ENCODE measurements at regions not wholly inside any gene's neighbourhood (a gene's known extent, or its start where the extent isn't known, plus 50 kb on each side); places are given as distances from the start of the nearest gene placed in this dataset.

GRCh38 chr6:16841241-16841640 is 80.0 kb upstream of the ATXN1 start:
- BruUV-seq (replicated peaks): no TSS peak
- in situ Hi-C loops (cut with MboI) (no loop called here), intact Hi-C loops (cut with micrococcal nuclease) (no loop called here)
- ATAC-seq: no peak
- no peak overlapping the region for H3K4me2 ChIP-seq (ENCODE audit: insufficient read depth, low read length)
- no peaks in the 10 kb centered on the region for H4K20me1 ChIP-seq (replicated peaks; ENCODE audit: control insufficient read depth, insufficient read depth, low read length)
- H3K27me3 ChIP-seq (ENCODE audit: control insufficient read depth in 2 of 2, insufficient read depth in 2 of 2, low read length in 2 of 2): peaks cover 14 to 27% of the 10 kb centered on the region in 2 experiments
- no peak for FAIRE-seq
- H3K9me3 ChIP-seq (replicated peaks; ENCODE audit: control insufficient read depth, insufficient read depth, low read depth, low read length): no peaks in the 10 kb centered on the region
- no peaks in the 10 kb centered on the region for H3K9me1 ChIP-seq (ENCODE audit: control insufficient read depth, insufficient read depth, low read length)
- WGBS (ENCODE audit: insufficient coverage, low coverage, missing lambda C conversion rate): 1% methylated on average over 7 of the region's 7 CpGs
- no peak overlapping the region for H3K4me3 ChIP-seq
- no peaks in the 10 kb centered on the region for H3K4me1 ChIP-seq (replicated peaks in 1 of 2; ENCODE audit: control insufficient read depth in 2 of 2, insufficient read depth in 2 of 2, low read length in 2 of 2)
- DNase-seq (ENCODE audit: extremely low read depth in 1 of 4, low spot score in 3 of 4): no peak
- ChIA-PET CTCF (ENCODE audit: low intra/inter-chr PET ratio) (no interaction called here), POLR2A (no interaction called here)
- H3K36me3 ChIP-seq (ENCODE audit: control insufficient read depth, insufficient read depth, low read length): no peaks in the 10 kb centered on the region
- H3K9ac ChIP-seq (ENCODE audit: insufficient read depth in 1 of 2, low read depth in 2 of 2, low read length in 2 of 2): no peak overlapping the region
- no peak overlapping the region for H3K27ac ChIP-seq (ENCODE audit: extremely low read depth, low read depth, low read length)
- H3K79me2 ChIP-seq (ENCODE audit: control insufficient read depth, insufficient read depth, low read length): no peaks in the 10 kb centered on the region
- H2AFZ ChIP-seq (ENCODE audit: low read depth, low read length): no peak overlapping the region
- TF ChIP-seq, protein P1, sequence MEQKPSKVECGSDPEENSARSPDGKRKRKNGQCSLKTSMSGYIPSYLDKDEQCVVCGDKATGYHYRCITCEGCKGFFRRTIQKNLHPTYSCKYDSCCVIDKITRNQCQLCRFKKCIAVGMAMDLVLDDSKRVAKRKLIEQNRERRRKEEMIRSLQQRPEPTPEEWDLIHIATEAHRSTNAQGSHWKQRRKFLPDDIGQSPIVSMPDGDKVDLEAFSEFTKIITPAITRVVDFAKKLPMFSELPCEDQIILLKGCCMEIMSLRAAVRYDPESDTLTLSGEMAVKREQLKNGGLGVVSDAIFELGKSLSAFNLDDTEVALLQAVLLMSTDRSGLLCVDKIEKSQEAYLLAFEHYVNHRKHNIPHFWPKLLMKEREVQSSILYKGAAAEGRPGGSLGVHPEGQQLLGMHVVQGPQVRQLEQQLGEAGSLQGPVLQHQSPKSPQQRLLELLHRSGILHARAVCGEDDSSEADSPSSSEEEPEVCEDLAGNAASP (IDR thresholded peaks at IDR 0.05): no peak
- TF ChIP-seq, protein P2, sequence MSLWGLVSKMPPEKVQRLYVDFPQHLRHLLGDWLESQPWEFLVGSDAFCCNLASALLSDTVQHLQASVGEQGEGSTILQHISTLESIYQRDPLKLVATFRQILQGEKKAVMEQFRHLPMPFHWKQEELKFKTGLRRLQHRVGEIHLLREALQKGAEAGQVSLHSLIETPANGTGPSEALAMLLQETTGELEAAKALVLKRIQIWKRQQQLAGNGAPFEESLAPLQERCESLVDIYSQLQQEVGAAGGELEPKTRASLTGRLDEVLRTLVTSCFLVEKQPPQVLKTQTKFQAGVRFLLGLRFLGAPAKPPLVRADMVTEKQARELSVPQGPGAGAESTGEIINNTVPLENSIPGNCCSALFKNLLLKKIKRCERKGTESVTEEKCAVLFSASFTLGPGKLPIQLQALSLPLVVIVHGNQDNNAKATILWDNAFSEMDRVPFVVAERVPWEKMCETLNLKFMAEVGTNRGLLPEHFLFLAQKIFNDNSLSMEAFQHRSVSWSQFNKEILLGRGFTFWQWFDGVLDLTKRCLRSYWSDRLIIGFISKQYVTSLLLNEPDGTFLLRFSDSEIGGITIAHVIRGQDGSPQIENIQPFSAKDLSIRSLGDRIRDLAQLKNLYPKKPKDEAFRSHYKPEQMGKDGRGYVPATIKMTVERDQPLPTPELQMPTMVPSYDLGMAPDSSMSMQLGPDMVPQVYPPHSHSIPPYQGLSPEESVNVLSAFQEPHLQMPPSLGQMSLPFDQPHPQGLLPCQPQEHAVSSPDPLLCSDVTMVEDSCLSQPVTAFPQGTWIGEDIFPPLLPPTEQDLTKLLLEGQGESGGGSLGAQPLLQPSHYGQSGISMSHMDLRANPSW (CRISPR knock-in tag; IDR thresholded peaks at IDR 0.05): no peak
- TF ChIP-seq MAFF (IDR thresholded peaks at IDR 0.05; ENCODE audit: low read length): no peak
- no peak for TF ChIP-seq MAFK (IDR thresholded peaks at IDR 0.05; ENCODE audit: low read length)
- no peak for TF ChIP-seq ZNF395 (CRISPR knock-in tag; IDR thresholded peaks at IDR 0.05)
- no peak for TF ChIP-seq TAF1 (IDR thresholded peaks at IDR 0.05; ENCODE audit: control insufficient read depth, extremely low read depth, insufficient read depth, low read length, severe bottlenecking)
- no peak for TF ChIP-seq PTTG1 (tag; IDR thresholded peaks at IDR 0.05; ENCODE audit: low read depth)
- no peak for TF ChIP-seq DLX4 (CRISPR knock-in tag; IDR thresholded peaks at IDR 0.05)
- TF ChIP-seq L3MBTL2 (IDR thresholded peaks at IDR 0.05): no peak
- TF ChIP-seq RERE (CRISPR knock-in tag; IDR thresholded peaks at IDR 0.05; ENCODE audit: borderline replicate concordance): no peak
- TF ChIP-seq MCM7 (IDR thresholded peaks at IDR 0.05): no peak
- no peak for TF ChIP-seq SRSF3 (IDR thresholded peaks at IDR 0.05; ENCODE audit: insufficient read depth, low read length)

Data from K562 (cell line).